ENCODE measurements at regions not wholly inside any gene's neighbourhood (a gene's known extent, or its start where the extent isn't known, plus 50 kb on each side); places are given as distances from the start of the nearest gene placed in this dataset.

GRCh38 chr3:150248116-150248887 is 159.8 kb upstream of the TSC22D2 start:
- ChIA-PET RAD21 (ENCODE audit: low non-redundant PET in 1 of 2, low total read pairs in 2 of 2, uncharacterized antibody in 2 of 2, unreplicated experiment in 2 of 2) (no interaction called here), POLR2A (no interaction called here), CTCF (interaction anchor here (2.8 kb wide), 1 partner anchor 9 kb away, joined by 14 read pairs; no protein-coding TSS in a partner anchor)
- Histone ChIP-seq H3K79me2 (ENCODE audit: insufficient read depth, low read length) (no peaks in the 10 kb centered on the region), H4K20me1 (ENCODE audit: insufficient read depth) (no peaks in the 10 kb centered on the region), H3K9ac (ENCODE audit: low read length) (no peak overlapping the region), H3K36me3 (ENCODE audit: control insufficient read depth in 1 of 2, insufficient read depth in 2 of 2, low read length in 2 of 2) (no peaks in the 10 kb centered on the region), H3K27ac (ENCODE audit: low read depth, low read length) (no peak overlapping the region), H3K27me3 (ENCODE audit: insufficient read depth, low read length) (no peaks in the 10 kb centered on the region), H3K4me1 (ENCODE audit: control insufficient read depth in 1 of 2, insufficient read depth in 2 of 2, low read length in 2 of 2) (peaks cover 4 to 8% of the 10 kb centered on the region in 2 experiments; a peak in 3 of 4 replicates), H3K9me3 (ENCODE audit: control insufficient read depth in 1 of 2, insufficient read depth in 1 of 2, low read depth in 1 of 2, low read length in 2 of 2) (no peaks in the 10 kb centered on the region), H3K4me2 (ENCODE audit: low read length) (peak overlapping the region; percentile 16; the same call in 1 of the 2 replicates), H3K9me2 (ENCODE audit: insufficient read depth) (no peaks in the 10 kb centered on the region), H3K4me3 (replicated peaks in 1 of 2; ENCODE audit: low read depth in 1 of 2, low read length in 2 of 2) (no peak overlapping the region), H2AFZ (ENCODE audit: low read depth, low read length, poor library complexity, severe bottlenecking) (peak overlapping the region; percentile 69)
- no TSS peak for BruUV-seq (replicated peaks)
- intact Hi-C loops (cut with micrococcal nuclease), result no loop called here
- DNase-seq (ENCODE audit: low read depth, low spot score) (no peak), ATAC-seq (peak; percentile 17; the same call in 1 of the 2 replicates)
- TF ChIP-seq SP1 (IDR thresholded peaks at IDR 0.05; ENCODE audit: low read depth) (no peak), CBX3 (IDR thresholded peaks at IDR 0.05; ENCODE audit: low read depth) (no peak), FOSL1 (IDR thresholded peaks at IDR 0.05; ENCODE audit: low read depth) (no peak), TCF7L2 (IDR thresholded peaks at IDR 0.05; ENCODE audit: borderline replicate concordance, extremely low read depth, insufficient read depth, insufficient read length) (no peak), YY1 (IDR thresholded peaks at IDR 0.05; ENCODE audit: extremely low read depth, insufficient replicate concordance, low read depth, low read length) (no peak), SRF (IDR thresholded peaks at IDR 0.05; ENCODE audit: low read depth) (no peak), ELF1 (IDR thresholded peaks at IDR 0.05; ENCODE audit: borderline replicate concordance, low read depth) (no peak), MAX (IDR thresholded peaks at IDR 0.05) (no peak), REST (IDR thresholded peaks at IDR 0.05; ENCODE audit: low read depth) (no peak), CTCF (IDR thresholded peaks at IDR 0.05 in 2 of 3, conservative IDR thresholded peaks at IDR 0.05 in 1 of 3; ENCODE audit: borderline replicate concordance in 1 of 3, insufficient read depth in 1 of 3, low read depth in 2 of 3, low read length in 2 of 3) (no peak), ZNF274 (IDR thresholded peaks at IDR 0.05; ENCODE audit: low read depth, low read length) (no peak), EZH2phosphoT487 (IDR thresholded peaks at IDR 0.05; ENCODE audit: borderline replicate concordance) (no peak), JUND (IDR thresholded peaks at IDR 0.05) (no peak), SIN3A (IDR thresholded peaks at IDR 0.05; ENCODE audit: low read depth) (no peak), RAD21 (IDR thresholded peaks at IDR 0.05; ENCODE audit: low read depth) (no peak), ZBTB33 (IDR thresholded peaks at IDR 0.05; ENCODE audit: extremely low read depth, insufficient replicate concordance, low read length) (no peak), CEBPB (IDR thresholded peaks at IDR 0.05; ENCODE audit: low read depth) (no peak), ATF3 (IDR thresholded peaks at IDR 0.05) (no peak), ZFX (IDR thresholded peaks at IDR 0.05) (no peak), POLR2AphosphoS5 (IDR thresholded peaks at IDR 0.05; ENCODE audit: low read depth, low read length) (no peak)

All from HCT116 (cell line).